Stimulated activated CD4-positive, alpha-beta T cell treated with anti-CD3 and anti-CD28 coated beads, Interleukin-1b, Interleukin-23, amount 100 ng/mL, for 48 hours (primary cell): ENCODE measurements at regions not wholly inside any gene's neighbourhood (a gene's known extent, or its start where the extent isn't known, plus 50 kb on each side); places are given as distances from the start of the nearest gene placed in this dataset.

Source experiments
- DNase-seq: peaks from one replicate; pipeline ENCODE4 v3.0.0-alpha.2; 2020

DNA sequence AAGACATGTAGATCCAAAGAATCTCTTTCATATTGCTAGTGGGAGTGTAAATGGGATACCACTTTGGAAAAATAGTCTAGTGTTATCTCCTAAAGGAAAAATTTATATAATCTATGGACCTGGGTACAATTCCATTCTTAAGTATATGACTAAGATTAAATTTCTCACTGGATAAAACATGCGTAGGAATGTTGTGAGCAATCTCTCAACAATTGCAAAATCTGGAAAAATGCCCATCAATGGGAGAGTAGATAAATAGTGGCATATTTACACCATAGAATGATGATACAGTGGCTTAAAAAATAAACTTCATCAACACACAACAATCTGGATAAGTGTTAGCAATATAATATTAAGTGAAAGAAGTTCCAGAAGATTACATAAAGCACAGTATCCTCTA, 469.5 kb downstream of the MAN2A1 start:
- DNase-seq: no peak

DNA sequence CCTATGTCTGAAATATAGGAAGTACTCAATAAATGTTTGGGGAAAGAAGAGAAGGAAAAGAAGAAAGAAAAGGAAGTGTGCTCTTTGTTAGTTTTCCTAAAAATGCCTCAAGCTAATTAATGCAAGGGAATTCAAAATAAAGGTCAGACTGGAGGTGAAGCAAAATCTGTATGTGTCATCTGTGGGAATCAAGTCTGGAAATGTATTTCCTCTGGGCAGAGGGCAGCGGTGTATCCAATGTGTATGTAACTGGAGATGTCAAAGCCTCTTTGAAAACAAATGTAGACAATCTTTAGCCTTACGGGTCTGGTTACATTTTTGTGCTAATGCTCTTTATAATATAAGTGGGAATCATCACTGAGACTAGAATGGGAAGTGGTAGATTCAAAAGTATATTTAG, 471.4 kb downstream of the MAN2A1 start:
- DNase-seq: no peak

DNA sequence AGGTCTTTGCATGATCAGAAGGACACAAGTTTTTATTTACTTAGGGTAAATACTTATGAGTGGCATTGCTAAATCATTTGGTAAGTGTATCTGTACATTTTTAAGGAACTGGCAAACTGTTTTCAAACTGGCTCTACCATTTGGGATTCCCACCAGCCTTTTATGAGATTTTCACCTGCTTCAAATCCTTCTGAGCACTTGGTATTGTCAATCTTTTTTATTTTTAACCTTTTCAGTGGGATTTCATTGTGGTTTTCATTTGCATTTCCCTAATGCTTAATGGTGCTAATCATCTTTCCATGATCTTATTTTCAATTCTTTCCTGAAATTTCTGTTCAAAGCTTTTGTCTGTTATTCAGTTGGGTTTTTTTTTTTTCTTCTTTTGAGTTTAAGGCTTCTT, 475.6 kb downstream of the MAN2A1 start:
- DNase-seq: no peak

DNA sequence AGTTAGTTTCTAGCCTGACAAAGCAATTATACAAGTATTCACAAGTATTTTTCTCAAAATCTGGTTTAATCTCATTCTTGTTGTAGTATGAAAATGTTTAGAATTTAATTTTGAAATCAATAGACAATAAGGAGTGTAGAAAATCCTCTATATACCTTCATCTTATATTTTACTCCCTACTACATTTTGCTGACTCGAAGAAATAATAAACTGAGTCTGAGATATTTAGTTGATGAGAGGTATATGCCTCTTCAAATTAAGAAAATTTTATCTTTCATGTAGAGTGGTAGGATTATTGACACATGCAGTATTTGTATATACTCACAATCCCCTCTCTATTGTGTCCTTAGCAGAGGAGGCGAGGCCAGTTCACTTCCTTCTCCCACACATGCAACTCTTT, 477.7 kb downstream of the MAN2A1 start:
- DNase-seq: no peak

DNA sequence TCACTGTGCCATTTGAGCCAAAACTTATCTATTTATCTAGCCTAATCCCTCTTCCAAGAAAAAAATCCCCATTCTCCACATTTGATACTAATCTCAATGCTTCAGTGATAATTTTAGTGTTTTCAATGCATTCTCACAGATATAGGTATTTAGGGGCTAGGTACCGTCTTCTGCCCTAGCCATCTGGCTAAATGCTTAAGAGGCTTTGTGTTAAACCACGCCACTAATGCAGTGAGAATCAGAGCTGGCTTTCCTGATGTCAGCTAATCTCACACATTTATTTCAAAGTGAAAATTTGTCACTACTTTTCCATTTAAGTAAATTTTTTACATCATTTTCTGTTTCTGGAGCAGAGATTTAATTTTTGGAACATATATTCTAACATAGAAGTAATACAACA, 479.7 kb downstream of the MAN2A1 start:
- no peak for DNase-seq

DNA sequence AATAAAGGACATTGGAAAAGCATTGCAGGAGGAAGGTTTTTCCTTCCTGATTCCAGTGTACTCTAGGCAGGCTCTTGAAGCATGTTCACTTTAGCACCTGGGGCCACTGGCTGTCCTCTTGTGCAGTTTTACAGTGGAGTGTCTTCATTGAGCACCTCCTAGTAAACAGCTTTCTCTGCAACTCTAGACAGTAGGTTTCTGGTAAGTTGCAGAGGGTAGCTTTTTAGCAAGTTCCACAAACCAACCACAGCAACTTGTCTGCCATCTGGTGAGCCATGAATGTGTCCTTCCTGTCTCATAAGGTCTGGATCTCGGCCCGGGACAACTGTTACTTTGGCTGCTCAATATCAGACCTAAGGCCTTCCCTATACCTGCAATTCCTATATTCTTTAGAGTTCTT, 488.0 kb downstream of the MAN2A1 start:
- no peak for DNase-seq

DNA sequence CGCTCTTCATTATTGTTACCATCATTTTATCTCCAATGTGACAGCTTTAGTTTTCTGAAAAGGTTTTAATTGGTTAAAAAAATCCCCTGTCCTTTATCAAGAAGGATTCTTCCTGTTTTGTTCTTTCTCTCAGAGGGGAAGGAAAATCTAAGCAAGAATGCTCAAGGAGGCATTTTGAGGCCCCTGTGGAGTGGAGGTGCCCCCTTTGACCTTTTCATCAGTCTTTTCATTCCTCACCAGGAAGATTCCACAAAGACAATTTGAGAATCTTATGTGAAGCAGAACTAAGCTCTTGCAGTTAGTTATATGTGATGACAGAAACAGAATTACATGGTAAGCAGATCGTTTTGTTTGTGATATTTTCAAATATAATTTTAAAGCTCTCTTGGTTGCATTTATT, 489.6 kb downstream of the MAN2A1 start:
- DNase-seq: no peak

DNA sequence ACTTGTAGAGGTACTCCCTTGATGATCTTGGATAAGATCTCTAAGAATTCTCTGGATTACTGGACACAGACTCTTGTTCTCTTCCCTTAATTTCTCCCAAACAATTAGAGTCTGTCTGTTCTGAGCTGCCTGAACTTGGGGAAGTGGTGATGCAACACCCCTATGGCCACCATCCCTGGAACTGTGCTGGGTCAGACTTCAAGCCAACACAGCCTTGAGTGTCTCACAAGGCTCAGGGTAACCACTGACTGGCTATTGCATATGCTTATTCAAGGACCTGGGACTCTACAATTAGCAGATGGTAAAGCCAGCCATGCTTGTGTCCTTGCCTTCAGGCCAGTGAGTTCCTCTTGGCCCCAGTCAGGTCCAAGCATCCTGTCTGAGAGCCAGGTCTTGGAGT, 504.5 kb downstream of the MAN2A1 start:
- no peak for DNase-seq

DNA sequence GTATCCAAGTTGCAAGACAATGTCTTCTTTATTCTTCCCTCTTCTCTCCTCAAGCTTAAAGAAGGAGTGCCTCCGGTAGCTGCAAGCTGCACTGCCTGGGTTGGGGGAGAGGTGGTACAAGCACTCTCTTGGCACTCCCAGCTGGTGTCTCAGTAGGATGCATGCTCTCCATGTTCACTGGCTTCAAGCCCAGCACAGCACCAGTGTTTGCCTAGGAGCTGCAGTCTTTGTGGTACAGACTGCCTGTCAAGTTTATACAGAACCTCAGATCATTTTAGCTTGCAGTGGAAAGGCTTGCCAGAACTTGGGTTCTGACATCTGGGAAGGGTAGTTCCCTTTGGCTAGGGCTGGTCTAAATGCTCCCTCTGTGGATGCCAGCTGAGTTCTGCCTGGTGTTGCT, 505.6 kb downstream of the MAN2A1 start:
- no peak for DNase-seq

DNA sequence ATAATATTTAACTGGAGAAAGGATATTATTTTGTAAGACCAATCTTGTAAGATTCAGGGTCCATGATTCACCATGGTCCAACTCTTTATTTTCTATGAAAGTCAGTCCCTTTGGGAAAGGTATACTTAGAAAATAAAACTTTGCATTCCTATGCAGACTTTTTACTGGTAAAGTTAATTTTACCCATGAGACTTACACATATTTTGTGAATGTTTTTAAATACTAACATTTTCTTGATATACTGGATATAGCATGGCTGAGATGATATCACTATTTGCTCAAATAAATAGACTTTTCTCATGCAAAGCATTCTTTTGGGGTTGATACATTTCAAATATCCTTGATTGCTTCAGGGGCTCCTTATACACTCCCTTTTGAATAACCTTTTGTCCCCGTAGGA, 512.1 kb downstream of the MAN2A1 start:
- DNase-seq: no peak

DNA sequence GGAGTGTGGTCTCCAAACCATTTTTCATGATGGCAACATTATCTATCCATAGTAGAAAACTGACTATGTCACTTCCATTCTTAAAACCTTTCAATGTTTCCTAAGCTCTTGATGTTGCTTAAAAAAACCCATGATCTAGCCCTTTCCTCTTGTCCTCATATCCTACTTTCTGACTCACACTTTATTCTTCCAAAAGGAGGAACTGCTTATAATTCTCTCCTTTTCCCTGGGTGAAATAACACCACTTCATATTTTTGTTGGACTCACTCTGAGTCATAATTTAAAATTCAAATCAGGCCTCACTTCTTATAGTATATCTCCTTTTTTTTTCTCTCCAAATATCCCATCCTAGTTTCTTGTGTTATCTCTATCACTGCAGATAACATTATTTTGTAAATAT, 513.9 kb downstream of the MAN2A1 start:
- no peak for DNase-seq

DNA sequence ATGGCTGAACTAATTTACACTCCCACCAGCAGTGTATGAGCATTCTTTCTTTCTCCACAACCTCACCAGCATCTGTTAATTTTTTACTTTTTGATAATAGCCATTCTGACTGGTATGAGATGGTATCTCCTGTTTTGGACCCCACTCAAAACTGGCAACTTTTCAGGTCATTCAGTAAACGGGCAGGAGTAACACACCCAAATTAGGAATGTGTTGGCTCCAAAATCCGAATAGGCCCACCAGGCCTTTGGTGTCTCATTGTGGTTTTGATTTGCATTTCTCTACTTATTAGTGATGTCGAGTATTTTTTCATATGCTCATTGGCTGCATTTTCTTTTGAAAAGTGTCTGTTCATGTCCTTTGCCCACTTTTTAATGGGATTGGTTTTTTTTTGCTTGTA, 517.1 kb downstream of the TMEM232 start:
- no peak for DNase-seq

DNA sequence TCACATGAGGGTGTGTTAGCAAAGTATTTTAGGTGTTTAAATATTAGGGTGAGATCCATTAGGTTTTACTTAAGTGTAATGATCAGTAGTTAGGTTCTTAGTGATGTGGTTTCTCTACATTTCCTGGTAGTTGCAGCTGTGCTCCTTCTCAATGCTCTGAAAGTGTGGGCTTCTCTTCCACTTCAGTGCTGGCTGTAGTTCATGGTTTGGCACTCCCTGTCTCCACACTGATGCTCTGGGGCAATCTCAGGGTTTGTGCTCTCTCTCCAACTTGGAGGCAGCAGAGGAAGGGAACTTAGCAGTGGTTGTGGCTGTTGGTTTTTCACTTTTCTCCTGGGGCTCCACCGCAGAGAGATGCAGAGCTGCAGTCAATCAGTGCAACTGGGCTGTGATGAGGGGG, 507.5 kb downstream of the TMEM232 start:
- DNase-seq: no peak

DNA sequence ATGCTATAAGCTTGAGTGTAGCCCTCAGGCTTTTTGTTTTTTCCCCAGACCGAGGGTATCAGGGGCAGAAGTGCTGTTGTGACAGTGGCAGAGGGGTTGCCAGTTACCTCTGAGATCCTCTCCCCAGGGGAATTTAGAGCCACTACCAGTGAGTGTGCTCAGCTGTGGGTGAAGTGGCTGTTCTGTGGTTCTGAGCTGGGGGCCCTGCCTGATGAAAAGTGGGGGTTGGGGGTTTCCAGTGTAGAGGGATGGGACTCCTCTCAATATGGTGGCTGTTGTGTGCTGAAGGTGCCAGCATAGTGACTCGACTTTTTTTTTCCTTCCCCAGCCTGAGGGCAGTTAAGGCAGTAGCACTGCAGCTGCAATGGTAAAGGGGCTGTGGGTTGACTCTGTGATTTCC, 506.7 kb downstream of the TMEM232 start:
- DNase-seq: no peak

DNA sequence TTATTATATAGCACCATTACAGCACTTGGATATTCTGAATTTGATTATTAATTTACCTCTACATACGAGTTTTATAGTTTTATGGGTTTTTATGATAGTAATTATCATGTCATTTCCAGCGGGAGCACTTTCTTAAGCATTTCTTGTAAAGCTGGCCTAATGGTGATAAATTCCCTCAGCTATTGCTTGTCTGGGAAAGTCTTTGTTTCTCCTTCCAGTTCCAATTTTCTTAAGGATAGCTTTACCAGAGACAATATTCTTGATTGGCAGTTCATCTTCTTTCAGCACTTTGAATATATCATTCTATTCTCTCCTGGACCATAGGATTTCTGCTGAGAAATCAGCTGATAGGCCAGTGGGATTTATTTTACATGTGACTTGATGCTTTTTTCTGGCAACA, 505.4 kb downstream of the TMEM232 start:
- DNase-seq: no peak

DNA sequence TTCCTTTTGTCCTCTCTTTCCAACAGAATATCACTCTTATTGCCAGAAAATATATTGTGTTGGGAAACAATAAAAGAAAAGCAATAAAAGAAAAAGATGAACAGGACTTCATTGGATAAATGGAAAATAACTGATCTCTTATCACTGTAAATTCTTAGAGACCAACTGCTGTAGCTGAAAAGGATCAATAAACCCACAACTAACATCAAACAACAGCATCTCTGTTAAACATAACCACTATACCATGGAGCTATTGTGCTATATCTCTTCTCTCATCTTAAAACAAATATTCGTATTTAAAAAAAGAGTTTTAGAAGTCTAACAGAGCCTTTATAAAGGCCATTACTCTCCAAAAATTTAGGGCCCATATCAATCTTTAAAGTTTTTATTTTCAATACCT, 502.4 kb downstream of the TMEM232 start:
- DNase-seq: no peak

DNA sequence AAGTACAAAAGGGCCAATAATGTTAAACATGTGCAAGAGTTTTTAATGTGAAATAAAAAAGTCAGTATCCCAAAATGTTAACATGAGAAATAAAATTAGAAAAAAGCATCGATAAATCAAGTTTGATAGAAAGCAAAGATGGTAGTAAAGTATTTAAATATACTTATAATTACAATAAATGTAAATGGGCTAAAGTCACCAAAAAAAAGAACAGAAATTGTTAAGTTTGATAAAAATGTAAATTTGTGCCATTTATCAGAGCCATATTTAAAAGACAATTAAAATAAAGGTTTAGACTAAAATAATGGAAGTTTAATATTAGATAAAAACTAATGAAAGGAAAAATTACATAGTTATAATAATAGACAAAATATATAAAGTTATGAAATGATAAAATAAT, 500.5 kb downstream of the TMEM232 start:
- DNase-seq: no peak

DNA sequence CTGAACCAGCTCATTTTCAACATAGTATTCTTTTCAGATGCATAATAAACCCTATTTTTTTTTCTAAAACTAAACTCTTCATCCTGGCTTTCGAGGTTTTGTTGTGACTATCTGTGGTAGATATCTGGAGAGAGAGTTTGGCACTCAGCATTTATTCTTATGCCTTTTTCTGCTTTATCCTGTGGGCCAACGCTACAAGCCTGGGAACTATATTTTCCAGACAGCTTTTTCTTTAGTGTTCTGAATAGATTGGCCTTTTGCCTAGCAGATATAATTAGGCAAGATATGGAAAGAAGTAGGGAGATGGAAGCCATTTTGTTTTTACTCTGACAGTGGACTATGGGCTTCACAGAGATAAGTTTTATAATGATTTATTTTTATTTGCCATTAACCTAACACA, 486.7 kb downstream of the TMEM232 start:
- no peak for DNase-seq

DNA sequence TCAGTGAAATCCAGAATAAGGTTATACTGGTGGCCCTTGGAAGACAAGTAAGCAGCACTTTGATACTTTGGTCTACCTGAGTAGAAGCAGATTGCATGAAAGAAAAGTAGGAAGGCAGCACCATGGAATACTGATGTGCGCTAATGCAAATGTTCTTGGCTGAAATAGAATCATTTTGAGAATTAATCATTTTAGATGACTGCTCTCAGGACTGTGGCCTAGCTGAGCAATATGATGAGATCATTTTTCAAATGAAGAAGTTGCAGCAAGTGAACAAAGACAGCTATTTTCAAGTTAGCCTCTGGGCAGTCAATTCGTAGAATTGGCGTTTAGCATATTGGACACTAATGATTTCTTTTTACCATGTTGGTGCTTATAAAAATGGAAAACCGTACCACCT, 483.5 kb downstream of the TMEM232 start:
- no peak for DNase-seq

DNA sequence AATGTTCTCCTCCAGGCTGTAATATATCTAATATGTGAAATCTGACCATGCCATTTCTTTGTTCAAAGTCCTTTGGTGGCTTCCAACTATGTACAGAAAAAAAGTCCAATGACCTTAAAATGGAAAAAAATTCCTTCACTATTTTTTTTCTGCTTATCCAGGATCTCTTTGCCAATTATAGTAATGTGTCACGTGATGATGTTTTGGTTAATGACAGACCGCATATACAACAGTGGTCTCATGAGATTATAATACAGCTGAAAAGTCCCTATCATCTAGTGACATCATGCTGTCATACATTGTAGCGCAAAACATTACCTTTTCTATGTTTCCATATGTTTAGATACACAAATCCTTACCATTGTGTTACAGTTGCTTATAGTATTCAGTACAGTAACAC, 477.6 kb downstream of the TMEM232 start:
- no peak for DNase-seq

DNA sequence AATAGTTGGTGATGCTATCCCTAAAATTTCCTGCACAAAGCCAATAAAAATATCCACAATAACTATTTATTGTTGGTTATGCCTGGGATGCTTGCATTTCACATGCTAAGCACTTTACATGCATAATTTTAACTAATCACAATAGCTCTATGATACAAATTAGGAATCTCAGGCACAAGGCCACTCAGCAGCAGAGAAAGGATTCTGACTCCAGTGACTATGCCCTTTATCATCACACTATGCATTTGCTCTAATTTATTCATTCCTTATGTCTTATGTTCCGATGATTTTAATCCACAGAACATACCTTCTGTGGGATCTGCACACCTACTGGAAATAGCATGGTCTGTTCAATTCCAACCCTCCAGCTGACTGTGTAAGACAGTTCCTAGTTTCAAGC, 476.1 kb downstream of the TMEM232 start:
- no peak for DNase-seq

DNA sequence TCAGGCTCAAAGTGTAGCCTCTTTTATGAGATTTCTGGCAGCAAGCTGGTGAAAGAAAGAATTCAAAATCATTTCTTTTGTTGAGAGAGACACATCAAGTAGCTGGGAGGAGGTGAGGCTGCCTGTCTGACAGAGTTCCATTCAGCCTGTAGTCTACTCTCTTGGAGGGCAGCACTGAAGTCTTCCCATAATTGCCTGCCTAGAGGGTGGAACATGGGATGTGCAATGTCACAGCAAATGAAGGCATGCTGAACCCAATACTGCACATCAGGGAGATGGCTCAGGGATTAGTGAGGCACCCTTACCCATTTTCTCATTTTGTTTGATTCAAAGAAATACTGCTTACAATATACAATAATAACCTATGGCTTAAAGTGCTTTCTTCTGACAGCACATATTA, 475.7 kb downstream of the TMEM232 start:
- no peak for DNase-seq

DNA sequence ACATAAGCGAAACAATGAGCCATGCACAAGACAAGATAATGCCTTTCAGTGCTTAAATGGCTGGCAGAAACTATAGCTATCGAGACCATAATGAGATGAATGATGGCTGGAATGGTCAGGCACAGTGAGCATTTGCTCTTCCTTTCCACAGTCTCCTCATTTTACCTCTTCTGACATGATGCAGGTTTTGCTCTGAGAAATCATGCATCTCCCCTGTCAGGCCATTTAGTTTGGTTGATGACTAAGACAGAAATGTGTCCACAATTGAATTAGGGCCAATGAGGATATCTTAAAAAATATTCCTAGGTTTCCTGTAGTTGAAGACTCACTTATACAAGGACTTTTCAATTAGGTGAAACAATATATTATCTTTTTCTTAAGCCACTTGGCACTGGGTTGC, 475.1 kb downstream of the TMEM232 start:
- no peak for DNase-seq

DNA sequence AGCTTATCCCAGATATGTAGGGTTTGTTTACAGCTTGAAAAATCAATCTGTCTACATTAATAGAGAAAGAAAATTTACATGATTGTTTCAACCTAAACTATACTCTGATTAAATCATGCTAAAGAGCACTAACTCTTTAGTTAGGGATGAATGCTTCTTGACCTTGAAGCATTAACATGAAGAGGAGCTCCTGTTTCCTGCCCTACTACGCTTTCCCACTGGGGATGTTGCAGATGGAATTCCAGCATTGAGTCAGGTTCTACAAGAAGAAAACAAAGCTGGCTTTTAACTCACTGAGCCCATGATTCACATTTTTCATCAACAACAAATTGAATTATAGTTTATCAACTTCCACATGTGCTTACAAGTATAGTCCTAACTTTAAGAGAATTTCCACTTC, 471.3 kb downstream of the TMEM232 start:
- no peak for DNase-seq

DNA sequence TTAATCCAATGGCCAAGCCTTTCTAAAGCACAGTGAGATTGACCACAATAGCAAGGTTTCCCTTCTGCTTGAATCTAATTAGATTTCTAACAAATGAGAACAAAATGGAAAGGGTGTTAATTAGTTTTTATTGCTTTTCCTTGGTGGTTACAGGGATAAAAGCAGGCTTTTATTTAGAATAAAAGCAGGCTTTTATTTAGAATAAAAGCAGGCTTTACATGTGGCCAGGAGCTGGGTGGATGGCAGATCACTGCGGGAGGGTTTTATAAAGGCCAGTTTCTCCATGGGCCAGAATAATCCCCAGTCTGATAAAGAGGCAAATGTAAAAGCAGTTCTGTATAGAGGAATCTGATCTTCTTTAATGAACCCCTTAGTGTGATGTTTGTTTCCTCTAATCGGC, 470.2 kb downstream of the TMEM232 start:
- DNase-seq: no peak

DNA sequence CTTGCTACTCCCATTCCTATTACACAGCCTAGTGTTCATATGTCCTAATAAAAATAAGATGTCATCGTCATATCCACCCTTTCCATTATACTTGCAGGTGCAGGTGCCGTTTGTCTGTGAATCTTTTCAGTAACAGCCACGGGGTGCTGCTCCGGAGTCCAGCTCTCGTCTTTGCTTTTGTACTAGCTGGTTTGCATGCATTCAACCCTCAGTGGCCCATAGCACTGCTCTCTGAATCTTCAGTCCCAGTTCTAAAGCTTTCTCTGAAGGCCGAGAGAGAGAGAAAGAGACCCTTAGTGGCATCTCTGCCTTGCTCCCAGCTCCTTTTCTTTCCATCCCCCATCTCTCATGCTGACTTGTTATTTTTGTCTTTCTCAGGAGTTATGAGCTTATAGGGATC, 468.5 kb downstream of the TMEM232 start:
- no peak for DNase-seq
